ENCODE measurements at regions not wholly inside any gene's neighbourhood (a gene's known extent, or its start where the extent isn't known, plus 50 kb on each side); places are given as distances from the start of the nearest gene placed in this dataset.

DNA sequence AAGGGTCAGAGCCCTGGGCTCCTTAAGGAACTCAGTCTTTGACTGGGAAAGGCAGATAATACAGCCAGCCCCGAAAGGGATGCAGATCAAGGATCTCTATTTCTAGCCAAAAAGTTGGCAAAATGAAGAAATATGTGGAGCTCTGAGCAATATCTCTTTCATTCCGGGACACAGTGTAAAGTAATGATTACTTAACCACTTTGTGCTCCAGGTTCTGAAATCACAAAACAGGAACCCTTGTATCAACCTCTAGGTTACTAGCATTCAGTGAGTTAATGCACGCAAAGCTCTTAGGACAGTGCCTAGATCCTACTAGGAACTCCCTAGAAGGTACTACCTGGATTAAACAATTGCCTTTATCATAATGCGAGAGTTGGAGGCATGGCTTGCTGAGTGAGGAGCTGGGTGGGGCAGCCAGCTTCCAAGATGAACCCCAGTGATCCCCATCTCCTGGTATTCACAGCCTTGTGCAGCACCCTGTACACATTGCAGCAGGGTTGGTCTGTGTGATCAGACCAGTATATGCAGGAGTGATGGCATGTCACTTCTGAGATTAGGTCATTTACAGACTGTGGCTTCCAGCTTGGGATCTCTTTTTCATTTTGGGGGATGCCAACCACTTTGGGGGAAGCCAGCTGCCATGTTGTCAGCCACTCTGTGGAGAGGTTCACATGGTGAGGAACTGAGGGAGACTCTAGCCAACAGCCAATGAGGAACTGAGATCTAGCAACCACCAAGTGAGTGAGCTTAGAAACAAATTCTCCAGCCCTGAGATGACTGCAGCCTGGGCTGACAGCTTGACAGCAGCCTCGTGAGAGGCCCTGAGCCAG, 103.1 kb upstream of the SLC44A1 start:
- ATAC-seq: no peak
- TF ChIP-seq ZC3H10 (CRISPR knock-in tag; IDR thresholded peaks at IDR 0.05) (no peak), ARNTL (CRISPR knock-in tag; IDR thresholded peaks at IDR 0.05; ENCODE audit: borderline replicate concordance, low read depth) (no peak), GLIS3 (CRISPR knock-in tag; IDR thresholded peaks at IDR 0.05) (no peak), ZNF70 (CRISPR knock-in tag; IDR thresholded peaks at IDR 0.05) (no peak), CREB5 (CRISPR knock-in tag; IDR thresholded peaks at IDR 0.05; ENCODE audit: low read depth) (no peak), ZFP30 (CRISPR knock-in tag; IDR thresholded peaks at IDR 0.05) (no peak)
- TF ChIP-seq, protein P1, sequence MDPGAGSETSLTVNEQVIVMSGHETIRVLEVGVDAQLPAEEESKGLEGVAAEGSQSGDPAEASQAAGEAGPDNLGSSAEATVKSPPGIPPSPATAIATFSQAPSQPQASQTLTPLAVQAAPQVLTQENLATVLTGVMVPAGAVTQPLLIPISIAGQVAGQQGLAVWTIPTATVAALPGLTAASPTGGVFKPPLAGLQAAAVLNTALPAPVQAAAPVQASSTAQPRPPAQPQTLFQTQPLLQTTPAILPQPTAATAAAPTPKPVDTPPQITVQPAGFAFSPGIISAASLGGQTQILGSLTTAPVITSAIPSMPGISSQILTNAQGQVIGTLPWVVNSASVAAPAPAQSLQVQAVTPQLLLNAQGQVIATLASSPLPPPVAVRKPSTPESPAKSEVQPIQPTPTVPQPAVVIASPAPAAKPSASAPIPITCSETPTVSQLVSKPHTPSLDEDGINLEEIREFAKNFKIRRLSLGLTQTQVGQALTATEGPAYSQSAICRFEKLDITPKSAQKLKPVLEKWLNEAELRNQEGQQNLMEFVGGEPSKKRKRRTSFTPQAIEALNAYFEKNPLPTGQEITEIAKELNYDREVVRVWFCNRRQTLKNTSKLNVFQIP (CRISPR knock-in tag; IDR thresholded peaks at IDR 0.05; ENCODE audit: borderline replicate concordance, low read depth): no peak

DNA sequence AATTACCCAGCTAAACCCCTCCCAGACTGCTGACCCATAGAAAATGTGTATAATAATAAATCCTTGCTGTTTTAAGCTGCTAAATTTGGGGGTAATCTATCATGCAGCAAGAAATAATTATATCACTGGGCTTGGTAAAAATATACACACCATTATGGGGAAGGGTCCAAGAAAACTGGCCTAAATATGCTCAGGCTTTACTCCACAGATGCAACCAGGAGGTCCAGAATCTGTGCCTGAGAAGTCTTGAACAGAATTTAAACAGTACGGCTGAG, 102.5 kb upstream of the SLC44A1 start:
- TF ChIP-seq, protein P2, sequence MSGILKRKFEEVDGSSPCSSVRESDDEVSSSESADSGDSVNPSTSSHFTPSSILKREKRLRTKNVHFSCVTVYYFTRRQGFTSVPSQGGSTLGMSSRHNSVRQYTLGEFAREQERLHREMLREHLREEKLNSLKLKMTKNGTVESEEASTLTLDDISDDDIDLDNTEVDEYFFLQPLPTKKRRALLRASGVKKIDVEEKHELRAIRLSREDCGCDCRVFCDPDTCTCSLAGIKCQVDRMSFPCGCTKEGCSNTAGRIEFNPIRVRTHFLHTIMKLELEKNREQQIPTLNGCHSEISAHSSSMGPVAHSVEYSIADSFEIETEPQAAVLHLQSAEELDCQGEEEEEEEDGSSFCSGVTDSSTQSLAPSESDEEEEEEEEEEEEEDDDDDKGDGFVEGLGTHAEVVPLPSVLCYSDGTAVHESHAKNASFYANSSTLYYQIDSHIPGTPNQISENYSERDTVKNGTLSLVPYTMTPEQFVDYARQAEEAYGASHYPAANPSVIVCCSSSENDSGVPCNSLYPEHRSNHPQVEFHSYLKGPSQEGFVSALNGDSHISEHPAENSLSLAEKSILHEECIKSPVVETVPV (CRISPR knock-in tag; IDR thresholded peaks at IDR 0.05): no peak
- TF ChIP-seq, protein P1 (CRISPR knock-in tag; IDR thresholded peaks at IDR 0.05; ENCODE audit: borderline replicate concordance, low read depth): no peak
- no peak for TF ChIP-seq ZNF565 (CRISPR knock-in tag; conservative IDR thresholded peaks at IDR 0.05; ENCODE audit: low read depth)
- no peak for TF ChIP-seq ISL1 (CRISPR knock-in tag; IDR thresholded peaks at IDR 0.05)
- no peak for TF ChIP-seq ZFP30 (CRISPR knock-in tag; IDR thresholded peaks at IDR 0.05)
- no peak for TF ChIP-seq BACH2 (CRISPR knock-in tag; IDR thresholded peaks at IDR 0.05; ENCODE audit: borderline replicate concordance)
- TF ChIP-seq CSDC2 (CRISPR knock-in tag; IDR thresholded peaks at IDR 0.05): no peak
- TF ChIP-seq RARB (CRISPR knock-in tag; IDR thresholded peaks at IDR 0.05): no peak
- no peak for TF ChIP-seq PPARA (CRISPR knock-in tag; IDR thresholded peaks at IDR 0.05; ENCODE audit: borderline replicate concordance)
- no peak for ATAC-seq

- TF ChIP-seq ZFP30 (CRISPR knock-in tag; IDR thresholded peaks at IDR 0.05) (no peak), ISL1 (CRISPR knock-in tag; IDR thresholded peaks at IDR 0.05) (peak; percentile 72)
- peak; percentile 71 for ATAC-seq
These were observed 101.9 kb upstream of the SLC44A1 start for GRCh38 chr9:105142406-105143135.

GRCh38 chr9:105143136-105143430, 101.4 kb upstream of the SLC44A1 start:
- TF ChIP-seq BACH2 (CRISPR knock-in tag; IDR thresholded peaks at IDR 0.05; ENCODE audit: borderline replicate concordance) (no peak), GLIS3 (CRISPR knock-in tag; IDR thresholded peaks at IDR 0.05) (no peak), ARNTL (CRISPR knock-in tag; IDR thresholded peaks at IDR 0.05; ENCODE audit: borderline replicate concordance, low read depth) (no peak)
- no peak for ATAC-seq

GRCh38 chr9:105144076-105144475, 100.4 kb upstream of the SLC44A1 start:
- ATAC-seq: no peak
- TF ChIP-seq BACH2 (CRISPR knock-in tag; IDR thresholded peaks at IDR 0.05; ENCODE audit: borderline replicate concordance): no peak
- TF ChIP-seq ZNF8 (CRISPR knock-in tag; IDR thresholded peaks at IDR 0.05): no peak
- no peak for TF ChIP-seq ESRRG (CRISPR knock-in tag; IDR thresholded peaks at IDR 0.05)
- TF ChIP-seq ZC3H10 (CRISPR knock-in tag; IDR thresholded peaks at IDR 0.05): no peak
- TF ChIP-seq ZNF70 (CRISPR knock-in tag; IDR thresholded peaks at IDR 0.05): no peak
- TF ChIP-seq, protein P3, sequence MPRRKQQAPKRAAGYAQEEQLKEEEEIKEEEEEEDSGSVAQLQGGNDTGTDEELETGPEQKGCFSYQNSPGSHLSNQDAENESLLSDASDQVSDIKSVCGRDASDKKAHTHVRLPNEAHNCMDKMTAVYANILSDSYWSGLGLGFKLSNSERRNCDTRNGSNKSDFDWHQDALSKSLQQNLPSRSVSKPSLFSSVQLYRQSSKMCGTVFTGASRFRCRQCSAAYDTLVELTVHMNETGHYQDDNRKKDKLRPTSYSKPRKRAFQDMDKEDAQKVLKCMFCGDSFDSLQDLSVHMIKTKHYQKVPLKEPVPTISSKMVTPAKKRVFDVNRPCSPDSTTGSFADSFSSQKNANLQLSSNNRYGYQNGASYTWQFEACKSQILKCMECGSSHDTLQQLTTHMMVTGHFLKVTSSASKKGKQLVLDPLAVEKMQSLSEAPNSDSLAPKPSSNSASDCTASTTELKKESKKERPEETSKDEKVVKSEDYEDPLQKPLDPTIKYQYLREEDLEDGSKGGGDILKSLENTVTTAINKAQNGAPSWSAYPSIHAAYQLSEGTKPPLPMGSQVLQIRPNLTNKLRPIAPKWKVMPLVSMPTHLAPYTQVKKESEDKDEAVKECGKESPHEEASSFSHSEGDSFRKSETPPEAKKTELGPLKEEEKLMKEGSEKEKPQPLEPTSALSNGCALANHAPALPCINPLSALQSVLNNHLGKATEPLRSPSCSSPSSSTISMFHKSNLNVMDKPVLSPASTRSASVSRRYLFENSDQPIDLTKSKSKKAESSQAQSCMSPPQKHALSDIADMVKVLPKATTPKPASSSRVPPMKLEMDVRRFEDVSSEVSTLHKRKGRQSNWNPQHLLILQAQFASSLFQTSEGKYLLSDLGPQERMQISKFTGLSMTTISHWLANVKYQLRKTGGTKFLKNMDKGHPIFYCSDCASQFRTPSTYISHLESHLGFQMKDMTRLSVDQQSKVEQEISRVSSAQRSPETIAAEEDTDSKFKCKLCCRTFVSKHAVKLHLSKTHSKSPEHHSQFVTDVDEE (CRISPR knock-in tag; IDR thresholded peaks at IDR 0.05): no peak
- no peak for TF ChIP-seq PPARA (CRISPR knock-in tag; IDR thresholded peaks at IDR 0.05; ENCODE audit: borderline replicate concordance)
- no peak for TF ChIP-seq ZFP30 (CRISPR knock-in tag; IDR thresholded peaks at IDR 0.05)
- no peak for TF ChIP-seq ARNTL (CRISPR knock-in tag; IDR thresholded peaks at IDR 0.05; ENCODE audit: borderline replicate concordance, low read depth)
- TF ChIP-seq, protein P2 (CRISPR knock-in tag; IDR thresholded peaks at IDR 0.05): no peak
- TF ChIP-seq, protein P4, sequence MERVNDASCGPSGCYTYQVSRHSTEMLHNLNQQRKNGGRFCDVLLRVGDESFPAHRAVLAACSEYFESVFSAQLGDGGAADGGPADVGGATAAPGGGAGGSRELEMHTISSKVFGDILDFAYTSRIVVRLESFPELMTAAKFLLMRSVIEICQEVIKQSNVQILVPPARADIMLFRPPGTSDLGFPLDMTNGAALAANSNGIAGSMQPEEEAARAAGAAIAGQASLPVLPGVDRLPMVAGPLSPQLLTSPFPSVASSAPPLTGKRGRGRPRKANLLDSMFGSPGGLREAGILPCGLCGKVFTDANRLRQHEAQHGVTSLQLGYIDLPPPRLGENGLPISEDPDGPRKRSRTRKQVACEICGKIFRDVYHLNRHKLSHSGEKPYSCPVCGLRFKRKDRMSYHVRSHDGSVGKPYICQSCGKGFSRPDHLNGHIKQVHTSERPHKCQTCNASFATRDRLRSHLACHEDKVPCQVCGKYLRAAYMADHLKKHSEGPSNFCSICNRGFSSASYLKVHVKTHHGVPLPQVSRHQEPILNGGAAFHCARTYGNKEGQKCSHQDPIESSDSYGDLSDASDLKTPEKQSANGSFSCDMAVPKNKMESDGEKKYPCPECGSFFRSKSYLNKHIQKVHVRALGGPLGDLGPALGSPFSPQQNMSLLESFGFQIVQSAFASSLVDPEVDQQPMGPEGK (CRISPR knock-in tag; IDR thresholded peaks at IDR 0.05; ENCODE audit: borderline replicate concordance): no peak
- no peak for TF ChIP-seq ISL1 (CRISPR knock-in tag; IDR thresholded peaks at IDR 0.05)
